ENCODE measurements at regions not wholly inside any gene's neighbourhood (a gene's known extent, or its start where the extent isn't known, plus 50 kb on each side); places are given as distances from the start of the nearest gene placed in this dataset.

DNA sequence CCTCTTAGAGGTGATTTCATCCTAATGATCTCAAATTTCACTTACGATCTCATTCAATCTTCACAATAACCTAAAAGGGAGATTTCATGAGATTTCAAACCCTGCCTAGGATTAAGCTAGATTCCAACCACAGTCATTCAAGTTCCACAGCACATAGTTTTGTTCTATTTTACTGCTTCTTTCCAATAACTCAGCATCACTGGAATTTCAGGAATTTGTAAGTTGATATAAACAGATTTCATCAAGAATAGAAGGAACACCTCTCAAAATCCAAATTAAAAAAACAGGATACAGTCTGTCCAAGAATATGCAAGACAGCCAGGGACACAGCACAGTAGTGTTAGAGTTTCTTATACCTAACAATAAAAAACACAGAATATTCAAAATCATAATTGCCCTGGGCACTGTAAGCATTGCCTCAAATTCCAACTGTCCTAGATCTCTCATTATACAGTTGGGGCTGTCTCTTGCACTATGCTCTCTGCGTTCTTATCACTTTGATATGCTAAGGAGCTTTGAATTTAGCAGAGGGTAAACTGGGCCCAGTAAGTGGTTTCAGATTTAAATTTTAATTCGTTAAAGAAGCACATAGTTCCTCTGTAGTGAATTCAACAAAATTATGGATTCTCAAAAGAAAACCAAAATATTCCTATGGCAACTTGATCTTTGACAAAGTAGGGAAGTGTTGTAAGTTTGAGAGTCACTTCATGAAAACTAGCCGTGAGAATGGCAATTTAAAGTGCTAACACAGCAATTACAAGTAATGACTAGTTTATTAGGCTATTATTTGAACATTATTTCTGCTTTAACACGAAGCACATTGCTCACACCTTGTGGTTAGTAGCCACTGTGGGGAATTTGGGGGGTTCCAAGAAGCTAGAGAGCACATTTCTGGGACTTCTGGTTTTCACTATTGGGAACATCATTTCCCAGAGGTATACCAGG is 478.6 kb upstream of the C9orf72 start:
- Histone ChIP-seq H3K79me2 (ENCODE audit: control insufficient read depth, low read length) (no peaks in the 10 kb centered on the region), H3K4me1 (ENCODE audit: control insufficient read depth, low read length) (no peaks in the 10 kb centered on the region), H3K27ac (ENCODE audit: low read depth, low read length) (no peak overlapping the region), H3K36me3 (ENCODE audit: control insufficient read depth, low read length) (no peaks in the 10 kb centered on the region), H3K4me2 (ENCODE audit: low read length) (no peak overlapping the region), H3K9me3 (ENCODE audit: control insufficient read depth, insufficient read depth, low read length) (no peaks in the 10 kb centered on the region), H3K9me2 (replicated peaks; ENCODE audit: control insufficient read depth, low read length) (no peaks in the 10 kb centered on the region), H3K27me3 (ENCODE audit: control insufficient read depth, low read length) (no peaks in the 10 kb centered on the region), H3F3A (ENCODE audit: control insufficient read depth, insufficient read depth) (no peaks in the 10 kb centered on the region), H3K4me3 (ENCODE audit: low read length) (no peak overlapping the region), H4K20me1 (ENCODE audit: control insufficient read depth, insufficient read depth, low read depth, low read length) (no peaks in the 10 kb centered on the region)
- TF ChIP-seq CTCF (IDR thresholded peaks at IDR 0.05; ENCODE audit: low read depth, low read length, poor library complexity, severe bottlenecking) = no peak
- no peak for TF ChIP-seq EZH2phosphoT487 (IDR thresholded peaks at IDR 0.05; ENCODE audit: borderline replicate concordance, low read length)

DNA sequence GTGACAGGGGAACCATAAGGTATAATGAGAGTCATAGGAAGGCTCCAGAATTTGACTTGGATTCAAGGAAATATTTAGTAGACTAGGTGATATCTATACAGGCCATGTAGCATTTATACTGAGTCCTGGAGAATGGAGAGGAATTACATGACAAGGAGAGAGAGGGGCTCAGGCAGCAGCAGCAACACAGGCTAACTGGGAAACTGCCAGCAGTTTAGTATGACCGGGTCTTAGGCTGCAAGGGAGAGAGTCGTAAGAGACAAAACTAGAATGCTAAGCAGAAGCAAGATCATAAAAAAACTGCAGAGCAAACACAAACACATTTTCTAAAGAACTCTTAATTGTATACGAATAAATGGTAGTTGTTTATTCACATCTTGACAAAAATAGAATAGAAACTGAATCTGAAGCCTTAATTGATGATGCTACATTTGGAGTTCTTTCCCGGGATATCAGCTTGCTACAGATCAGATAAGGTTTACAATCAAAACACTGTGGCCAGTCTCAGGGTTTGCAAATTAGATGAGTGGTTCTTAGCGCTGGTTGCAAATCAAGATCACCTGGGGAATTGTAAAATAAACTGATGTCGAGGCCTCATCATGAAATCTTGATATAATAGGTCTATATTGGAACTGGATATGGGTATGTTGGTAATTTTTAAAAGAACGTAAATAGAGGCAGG is 480.0 kb upstream of the C9orf72 start:
- H3K4me3 ChIP-seq (ENCODE audit: low read length) = no peak overlapping the region
- no peaks in the 10 kb centered on the region for H3K9me2 ChIP-seq (replicated peaks; ENCODE audit: control insufficient read depth, low read length)
- no peaks in the 10 kb centered on the region for H3K27me3 ChIP-seq (ENCODE audit: control insufficient read depth, low read length)
- no peaks in the 10 kb centered on the region for H3K4me1 ChIP-seq (ENCODE audit: control insufficient read depth, low read length)
- H3K79me2 ChIP-seq (ENCODE audit: control insufficient read depth, low read length) = no peaks in the 10 kb centered on the region
- H3K27ac ChIP-seq (ENCODE audit: low read depth, low read length) = no peak overlapping the region
- no peak overlapping the region for H3K4me2 ChIP-seq (ENCODE audit: low read length)
- no peaks in the 10 kb centered on the region for H3K36me3 ChIP-seq (ENCODE audit: control insufficient read depth, low read length)
- no peaks in the 10 kb centered on the region for H3K9me3 ChIP-seq (ENCODE audit: control insufficient read depth, insufficient read depth, low read length)
- H4K20me1 ChIP-seq (ENCODE audit: control insufficient read depth, insufficient read depth, low read depth, low read length) = no peaks in the 10 kb centered on the region
- no peak for TF ChIP-seq EZH2phosphoT487 (IDR thresholded peaks at IDR 0.05; ENCODE audit: borderline replicate concordance, low read length)
- no peak for TF ChIP-seq CTCF (IDR thresholded peaks at IDR 0.05; ENCODE audit: low read depth, low read length, poor library complexity, severe bottlenecking)
- H3F3A ChIP-seq (ENCODE audit: control insufficient read depth, insufficient read depth) = no peaks in the 10 kb centered on the region

DNA sequence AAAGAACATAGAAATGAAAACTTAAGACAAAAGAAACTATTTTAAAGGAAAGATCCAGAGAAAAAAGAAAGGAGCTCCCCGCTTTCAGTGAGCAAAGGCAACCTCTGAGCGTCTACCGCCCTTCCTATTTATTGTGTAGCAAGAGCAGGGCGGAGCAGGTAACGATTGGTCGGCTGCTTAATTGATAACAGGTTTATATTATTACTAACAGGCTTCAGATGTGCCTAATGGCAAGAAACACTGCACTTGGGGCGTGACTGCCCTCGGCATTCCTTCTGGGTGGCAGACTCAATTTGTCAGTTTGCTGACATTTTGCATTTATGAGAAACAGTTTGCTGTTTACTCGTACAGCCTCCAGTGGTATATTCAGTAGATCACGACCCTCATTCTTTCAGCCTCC is 482.7 kb upstream of the C9orf72 start:
- no peak overlapping the region for H3K4me3 ChIP-seq (ENCODE audit: low read length)
- no peak overlapping the region for H3K27ac ChIP-seq (ENCODE audit: low read depth, low read length)
- H3K36me3 ChIP-seq (ENCODE audit: control insufficient read depth, low read length) = no peaks in the 10 kb centered on the region
- no peak overlapping the region for H3K4me2 ChIP-seq (ENCODE audit: low read length)
- no peaks in the 10 kb centered on the region for H3K79me2 ChIP-seq (ENCODE audit: control insufficient read depth, low read length)
- no peaks in the 10 kb centered on the region for H3K9me2 ChIP-seq (replicated peaks; ENCODE audit: control insufficient read depth, low read length)
- H3K9me3 ChIP-seq (ENCODE audit: control insufficient read depth, insufficient read depth, low read length) = no peaks in the 10 kb centered on the region
- no peaks in the 10 kb centered on the region for H3K4me1 ChIP-seq (ENCODE audit: control insufficient read depth, low read length)
- TF ChIP-seq EZH2phosphoT487 (IDR thresholded peaks at IDR 0.05; ENCODE audit: borderline replicate concordance, low read length) (no peak), CTCF (IDR thresholded peaks at IDR 0.05; ENCODE audit: low read depth, low read length, poor library complexity, severe bottlenecking) (no peak)
- no peaks in the 10 kb centered on the region for H3K27me3 ChIP-seq (ENCODE audit: control insufficient read depth, low read length)
- no peaks in the 10 kb centered on the region for H3F3A ChIP-seq (ENCODE audit: control insufficient read depth, insufficient read depth)
- H4K20me1 ChIP-seq (ENCODE audit: control insufficient read depth, insufficient read depth, low read depth, low read length) = no peaks in the 10 kb centered on the region

Measured in DOHH2 (cell line).